HG02938 (cell line): ENCODE measurements at regions not wholly inside any gene's neighbourhood (a gene's known extent, or its start where the extent isn't known, plus 50 kb on each side); places are given as distances from the start of the nearest gene placed in this dataset.

ENCODE experiments used
- ATAC-seq: cut with Tn5 transposase; IDR thresholded peaks from one replicate; pipeline ENCODE4 v1.9.1; 2021; ENCODE audit warnings: mild to moderate bottlenecking, moderate library complexity; ENCODE audit not compliant: unreplicated experiment

GRCh38 chr5:8376478-8376877, 507.5 kb downstream of the MTRR start:
- no peak for ATAC-seq

- no peak for ATAC-seq
Observed at GRCh38 chr5:8381972-8382371, 513.0 kb downstream of the MTRR start.

GRCh38 chr5:8382456-8382855, 513.5 kb downstream of the MTRR start:
- ATAC-seq: no peak

- no peak for ATAC-seq
Observed at GRCh38 chr5:8383616-8384015, 514.7 kb downstream of the MTRR start.

- ATAC-seq: no peak
Observed at GRCh38 chr5:8386719-8387288, 517.9 kb downstream of the MTRR start.

GRCh38 chr5:8391911-8392310, 523.0 kb downstream of the MTRR start:
- ATAC-seq: no peak

- no peak for ATAC-seq
Observed at GRCh38 chr5:8393240-8393639, 524.3 kb downstream of the MTRR start.

GRCh38 chr5:8394965-8395364, 526.0 kb downstream of the MTRR start:
- no peak for ATAC-seq

GRCh38 chr5:8396246-8396645, 527.3 kb downstream of the MTRR start:
- no peak for ATAC-seq

- no peak for ATAC-seq
Observed at GRCh38 chr5:8396756-8397155, 527.8 kb downstream of the MTRR start.

- no peak for ATAC-seq
Observed at GRCh38 chr5:8399471-8399870, 530.5 kb downstream of the MTRR start.

- ATAC-seq: no peak
Observed at GRCh38 chr5:8408258-8408657, 539.3 kb downstream of the MTRR start.

GRCh38 chr5:8410618-8411017, 541.7 kb downstream of the MTRR start:
- no peak for ATAC-seq

- ATAC-seq: no peak
Observed at GRCh38 chr5:8413975-8414374, 545.0 kb downstream of the MTRR start.

GRCh38 chr5:8417316-8418048, 548.5 kb downstream of the MTRR start:
- no peak for ATAC-seq

- no peak for ATAC-seq
Observed at GRCh38 chr5:8418049-8418426, 549.1 kb downstream of the MTRR start.

GRCh38 chr5:8429778-8430758, 561.1 kb downstream of the MTRR start:
- no peak for ATAC-seq

GRCh38 chr5:8434501-8434900, 565.6 kb downstream of the MTRR start:
- ATAC-seq: no peak

- no peak for ATAC-seq
Observed at GRCh38 chr5:8436924-8437323, 568.0 kb downstream of the MTRR start.

- ATAC-seq: no peak
Observed at GRCh38 chr5:8445139-8445538, 576.2 kb downstream of the MTRR start.

- ATAC-seq: no peak
Observed at GRCh38 chr5:8446179-8446578, 577.2 kb downstream of the MTRR start.

- ATAC-seq: no peak
Observed at GRCh38 chr5:8456846-8457186, 587.9 kb downstream of the MTRR start.
